ENCODE measurements at regions not wholly inside any gene's neighbourhood (a gene's known extent, or its start where the extent isn't known, plus 50 kb on each side); places are given as distances from the start of the nearest gene placed in this dataset.

DNA sequence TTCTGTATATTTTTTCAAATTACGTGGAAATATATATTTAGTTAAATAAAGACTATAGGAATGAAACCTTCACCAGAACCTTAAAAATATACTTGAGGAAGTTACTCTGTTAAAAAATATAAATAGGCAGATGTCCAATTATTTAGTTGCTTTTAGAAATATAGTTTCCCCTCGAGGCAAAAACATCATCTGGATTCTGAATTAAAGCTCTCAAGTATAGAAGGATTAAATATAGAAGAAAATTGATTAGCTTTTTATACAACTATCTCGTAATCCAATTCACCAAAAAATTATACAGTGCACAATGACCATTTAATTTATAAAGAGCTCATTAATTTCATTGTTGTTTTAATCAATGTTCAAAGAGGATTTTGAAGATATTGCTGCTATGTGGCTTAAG lies 601.4 kb downstream of the GABRG2 start:
- Histone ChIP-seq H2BK12ac (ENCODE audit: insufficient read length, low read depth, low read length) (no peak overlapping the region), H3K23ac (ENCODE audit: insufficient read length, low read depth, low read length) (no peak overlapping the region), H3T11ph (ENCODE audit: low read length) (no peak overlapping the region), H3K79me2 (ENCODE audit: insufficient read depth, low read length) (no peaks in the 10 kb centered on the region), H4K91ac (ENCODE audit: insufficient read length, low read depth, low read length) (no peak overlapping the region), H3K56ac (ENCODE audit: insufficient read length, low read depth, low read length) (no peak overlapping the region), H2BK15ac (ENCODE audit: low read depth, low read length) (no peak overlapping the region), H3K79me1 (ENCODE audit: insufficient read depth, low read depth, low read length, poor library complexity, severe bottlenecking) (no peaks in the 10 kb centered on the region), H4K20me1 (ENCODE audit: control insufficient read depth, insufficient read depth, insufficient read length) (no peaks in the 10 kb centered on the region), H2BK20ac (ENCODE audit: low read depth, low read length, poor library complexity, severe bottlenecking) (no peak overlapping the region), H3K4ac (ENCODE audit: low read depth, low read length) (no peak overlapping the region), H3K23me2 (ENCODE audit: insufficient read length, low read depth, low read length, poor library complexity, severe bottlenecking) (no peaks in the 10 kb centered on the region), H3K4me1 (ENCODE audit: insufficient read depth, low read length) (no peaks in the 10 kb centered on the region), H3K14ac (ENCODE audit: insufficient read depth, low read length) (no peak overlapping the region), H3K9me3 (ENCODE audit: control insufficient read depth, low read depth, low read length) (no peaks in the 10 kb centered on the region), H2BK5ac (ENCODE audit: insufficient read length, low read length) (no peak overlapping the region), H2BK120ac (ENCODE audit: low read depth, low read length, poor library complexity, severe bottlenecking) (no peak overlapping the region), H3K27me3 (ENCODE audit: insufficient read depth, low read length) (no peaks in the 10 kb centered on the region), H3K4me2 (ENCODE audit: insufficient read depth, insufficient read length, low read length) (no peak overlapping the region), H4K8ac (replicated peaks; ENCODE audit: insufficient read length, low read depth, low read length) (no peak overlapping the region), H3K27ac (ENCODE audit: insufficient read length, low read depth, low read length) (no peak overlapping the region), H2AFZ (ENCODE audit: low read length) (no peak overlapping the region), H2AK5ac (ENCODE audit: insufficient read length, low read length) (no peak overlapping the region), H3K18ac (ENCODE audit: insufficient read length, low read depth, low read length) (no peak overlapping the region), H4K5ac (ENCODE audit: insufficient read length, low read depth, low read length) (no peak overlapping the region), H3K9ac (ENCODE audit: extremely low read depth, insufficient read length, low read length) (no peak overlapping the region)
- WGBS (ENCODE audit: extremely low coverage, insufficient read length, low lambda C conversion rate): no CpG with 5 or more reads among the region's 3 CpGs
- Mint-ChIP-seq H3K27ac (no peak overlapping the region), H3K4me1 (no peaks in the 10 kb centered on the region), H3K36me3 (ENCODE audit: insufficient read depth in 1 of 3, low read depth in 3 of 3) (no peaks in the 10 kb centered on the region), H3K4me3 (no peak overlapping the region), H3K9me3 (no peaks in the 10 kb centered on the region), H3K27me3 (ENCODE audit: low read depth) (no peaks in the 10 kb centered on the region)
- DNase-seq: no peak
- TF ChIP-seq, protein P1, sequence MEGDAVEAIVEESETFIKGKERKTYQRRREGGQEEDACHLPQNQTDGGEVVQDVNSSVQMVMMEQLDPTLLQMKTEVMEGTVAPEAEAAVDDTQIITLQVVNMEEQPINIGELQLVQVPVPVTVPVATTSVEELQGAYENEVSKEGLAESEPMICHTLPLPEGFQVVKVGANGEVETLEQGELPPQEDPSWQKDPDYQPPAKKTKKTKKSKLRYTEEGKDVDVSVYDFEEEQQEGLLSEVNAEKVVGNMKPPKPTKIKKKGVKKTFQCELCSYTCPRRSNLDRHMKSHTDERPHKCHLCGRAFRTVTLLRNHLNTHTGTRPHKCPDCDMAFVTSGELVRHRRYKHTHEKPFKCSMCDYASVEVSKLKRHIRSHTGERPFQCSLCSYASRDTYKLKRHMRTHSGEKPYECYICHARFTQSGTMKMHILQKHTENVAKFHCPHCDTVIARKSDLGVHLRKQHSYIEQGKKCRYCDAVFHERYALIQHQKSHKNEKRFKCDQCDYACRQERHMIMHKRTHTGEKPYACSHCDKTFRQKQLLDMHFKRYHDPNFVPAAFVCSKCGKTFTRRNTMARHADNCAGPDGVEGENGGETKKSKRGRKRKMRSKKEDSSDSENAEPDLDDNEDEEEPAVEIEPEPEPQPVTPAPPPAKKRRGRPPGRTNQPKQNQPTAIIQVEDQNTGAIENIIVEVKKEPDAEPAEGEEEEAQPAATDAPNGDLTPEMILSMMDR (conservative IDR thresholded peaks at IDR 0.05): no peak
